ENCODE measurements at regions not wholly inside any gene's neighbourhood (a gene's known extent, or its start where the extent isn't known, plus 50 kb on each side); places are given as distances from the start of the nearest gene placed in this dataset.

GRCh38 chr4:96352051-96352517 is 512.2 kb downstream of the PDHA2 start:
- TF ChIP-seq POLR2AphosphoS5 (IDR thresholded peaks at IDR 0.05; ENCODE audit: low read depth, low read length) (no peak), POLR2A (IDR thresholded peaks at IDR 0.05; ENCODE audit: low read depth, low read length) (no peak), TAF1 (IDR thresholded peaks at IDR 0.05; ENCODE audit: borderline replicate concordance, low read depth, low read length) (no peak)
